Adrenal gland (tissue), 5 donors: ENCODE measurements at regions not wholly inside any gene's neighbourhood (a gene's known extent, or its start where the extent isn't known, plus 50 kb on each side); places are given as distances from the start of the nearest gene placed in this dataset.

Source experiments
- POLR2A ChIP-seq, 2 donors: fragments of 450-650 bp; IDR thresholded peaks; one replicate each; pipeline ENCODE4 v1.6.1; 2017; ENCODE audit warnings: antibody characterized with exemption in 2 of 2, mild to moderate bottlenecking in 2 of 2, moderate library complexity in 1 of 2
- TF ChIP-seq, protein P1 (sequence below), 6 experiments: fragments of 450-650 bp in 4 of 6; fragments of 200-600 bp in 2 of 6; sonication (generic) in 1 of 6; IDR thresholded peaks; 1 replicate in 5 of 6; 2 replicates in 1 of 6; pipeline versions ENCODE4 v1.5.1 to v1.8.0; 2016 to 2021; ENCODE audit warnings: antibody characterized with exemption in 6 of 6, mild to moderate bottlenecking in 2 of 6, moderate library complexity in 1 of 6
- donor health status: DM: no; HTN: no; CAD: no.

DNA sequence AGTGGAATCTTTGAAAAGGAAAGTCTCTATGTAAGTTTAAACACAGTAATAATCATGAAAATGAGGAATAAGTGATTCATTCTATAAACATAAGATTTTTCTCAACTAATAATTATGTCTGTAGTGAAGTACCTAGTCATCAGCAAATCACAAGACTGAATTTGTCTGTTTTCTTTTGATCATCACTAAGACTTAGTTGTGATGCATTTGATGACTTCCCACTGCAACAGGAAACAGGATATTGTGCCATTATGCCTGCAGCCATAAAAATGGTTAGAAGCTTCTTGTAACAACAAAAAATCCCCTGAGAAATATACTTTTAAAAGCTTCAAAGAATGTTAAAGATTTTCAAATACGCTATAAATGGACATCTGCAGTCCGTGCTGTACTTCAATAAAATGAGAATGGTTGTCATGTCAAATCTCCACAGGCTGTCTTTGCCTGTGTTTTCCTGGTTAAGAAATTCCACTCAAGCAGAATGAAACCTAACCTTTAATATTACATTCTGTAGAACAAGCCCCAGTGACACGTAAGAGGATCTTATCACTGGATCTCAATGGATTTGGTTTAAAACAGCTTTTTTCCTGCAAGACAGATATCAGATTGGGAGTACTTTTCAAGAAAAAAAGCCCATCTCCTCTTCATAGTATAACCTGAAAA, 1262.3 kb upstream of the PHF14 start:
- TF ChIP-seq, protein P1, sequence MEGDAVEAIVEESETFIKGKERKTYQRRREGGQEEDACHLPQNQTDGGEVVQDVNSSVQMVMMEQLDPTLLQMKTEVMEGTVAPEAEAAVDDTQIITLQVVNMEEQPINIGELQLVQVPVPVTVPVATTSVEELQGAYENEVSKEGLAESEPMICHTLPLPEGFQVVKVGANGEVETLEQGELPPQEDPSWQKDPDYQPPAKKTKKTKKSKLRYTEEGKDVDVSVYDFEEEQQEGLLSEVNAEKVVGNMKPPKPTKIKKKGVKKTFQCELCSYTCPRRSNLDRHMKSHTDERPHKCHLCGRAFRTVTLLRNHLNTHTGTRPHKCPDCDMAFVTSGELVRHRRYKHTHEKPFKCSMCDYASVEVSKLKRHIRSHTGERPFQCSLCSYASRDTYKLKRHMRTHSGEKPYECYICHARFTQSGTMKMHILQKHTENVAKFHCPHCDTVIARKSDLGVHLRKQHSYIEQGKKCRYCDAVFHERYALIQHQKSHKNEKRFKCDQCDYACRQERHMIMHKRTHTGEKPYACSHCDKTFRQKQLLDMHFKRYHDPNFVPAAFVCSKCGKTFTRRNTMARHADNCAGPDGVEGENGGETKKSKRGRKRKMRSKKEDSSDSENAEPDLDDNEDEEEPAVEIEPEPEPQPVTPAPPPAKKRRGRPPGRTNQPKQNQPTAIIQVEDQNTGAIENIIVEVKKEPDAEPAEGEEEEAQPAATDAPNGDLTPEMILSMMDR (IDR thresholded peaks at IDR 0.05): no peak
- no peak for TF ChIP-seq POLR2A (IDR thresholded peaks at IDR 0.05)
